ENCODE measurements at regions not wholly inside any gene's neighbourhood (a gene's known extent, or its start where the extent isn't known, plus 50 kb on each side); places are given as distances from the start of the nearest gene placed in this dataset.
"Not testable (repeated sequence)": the region's sequence is repeated elsewhere in the genome, so short reads cannot be mapped to it uniquely, and the experiment has no call there.

DNA sequence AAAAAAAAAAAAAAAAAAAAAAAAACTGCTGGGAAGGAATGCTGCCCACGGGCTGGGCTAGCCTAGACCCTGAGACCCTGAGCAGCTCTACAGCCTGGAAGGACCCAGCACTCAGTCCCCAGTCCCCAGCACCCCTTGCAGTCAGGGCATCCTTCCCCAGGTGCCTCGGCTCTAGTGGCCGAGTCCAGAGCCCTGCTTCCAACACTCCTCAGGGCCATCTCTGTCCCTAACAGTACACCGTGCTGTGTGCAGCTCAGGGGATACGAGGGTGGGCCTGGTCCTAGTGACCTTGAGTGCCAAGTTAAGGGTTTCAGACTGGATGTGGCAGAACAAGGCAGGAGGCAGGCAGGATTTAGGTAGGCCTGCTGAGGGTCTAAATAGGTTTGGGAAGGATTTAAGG, 50.2 kb upstream of the LRP8 start:
- DNase-seq: no peak

DNA sequence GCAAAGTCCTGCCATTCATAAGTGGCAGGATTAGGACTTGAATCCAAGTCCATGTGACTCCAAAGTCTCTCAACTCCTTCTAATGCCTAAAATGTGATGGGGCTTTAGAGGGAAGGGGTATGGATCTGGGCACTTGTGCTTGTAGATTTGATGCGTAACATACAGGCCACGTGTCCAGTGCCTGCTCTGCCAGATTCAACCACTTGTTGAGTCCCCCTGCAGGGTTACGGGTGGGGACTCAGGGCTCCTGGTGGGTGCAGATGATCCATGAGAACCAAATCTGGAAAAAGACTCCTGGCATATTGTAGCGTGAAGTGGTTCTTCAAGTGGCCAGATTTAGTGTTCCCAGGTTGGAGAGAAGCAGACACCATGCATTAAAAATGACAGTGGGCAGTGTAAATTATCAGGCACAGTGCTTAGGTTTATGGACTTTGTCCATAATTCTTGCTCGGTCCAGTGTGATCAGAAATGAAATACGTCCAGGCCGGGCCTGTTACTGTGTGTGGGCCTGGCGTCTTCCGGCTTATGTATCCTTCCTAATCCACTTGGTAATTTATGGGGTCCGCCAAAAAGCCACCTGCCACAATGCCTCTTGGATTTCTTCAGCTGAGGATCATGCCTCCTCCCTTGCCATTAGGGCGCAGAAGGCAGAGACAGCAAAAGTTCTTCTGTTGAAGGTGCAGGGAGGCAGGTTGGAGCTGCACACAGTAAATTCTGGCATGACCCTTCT, 51.2 kb upstream of the LRP8 start:
- DNase-seq: no peak

DNA sequence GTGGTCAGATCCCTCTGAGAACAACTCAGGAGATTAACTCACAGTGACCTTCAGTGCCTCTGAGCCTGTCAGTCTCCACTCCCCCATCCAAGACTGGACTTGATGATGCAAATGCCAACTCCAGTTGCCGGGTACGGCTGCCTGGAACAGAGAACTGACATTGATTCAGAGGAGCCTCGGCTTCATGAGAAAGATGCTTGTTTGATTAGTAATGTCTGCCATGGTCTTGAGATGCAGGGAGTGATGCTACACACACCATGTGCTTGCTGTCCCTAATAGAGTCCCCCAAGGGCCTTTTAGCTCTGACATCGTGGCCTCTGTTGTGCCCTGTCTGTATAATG, 51.8 kb upstream of the LRP8 start:
- DNase-seq: no peak

DNA sequence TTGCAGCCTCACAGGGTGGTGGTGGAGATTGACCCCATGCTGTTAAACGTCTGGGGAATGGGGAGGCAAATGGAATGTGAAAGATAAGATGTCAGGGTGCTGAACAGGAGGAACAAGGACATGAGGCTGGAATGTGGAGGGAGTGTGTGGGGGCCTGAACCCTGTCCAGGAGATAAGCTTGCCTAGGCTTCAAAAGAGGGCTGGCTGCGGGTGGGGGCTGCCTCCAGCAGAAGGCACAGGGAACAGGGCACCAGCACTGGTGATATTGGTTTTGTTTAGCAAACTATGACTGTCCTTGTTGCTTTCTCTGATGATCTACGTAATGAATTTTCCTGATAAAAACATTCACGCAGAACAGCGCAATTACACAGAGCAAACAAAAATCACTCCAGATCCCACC, 52.4 kb upstream of the LRP8 start:
- DNase-seq: peak; percentile 39

DNA sequence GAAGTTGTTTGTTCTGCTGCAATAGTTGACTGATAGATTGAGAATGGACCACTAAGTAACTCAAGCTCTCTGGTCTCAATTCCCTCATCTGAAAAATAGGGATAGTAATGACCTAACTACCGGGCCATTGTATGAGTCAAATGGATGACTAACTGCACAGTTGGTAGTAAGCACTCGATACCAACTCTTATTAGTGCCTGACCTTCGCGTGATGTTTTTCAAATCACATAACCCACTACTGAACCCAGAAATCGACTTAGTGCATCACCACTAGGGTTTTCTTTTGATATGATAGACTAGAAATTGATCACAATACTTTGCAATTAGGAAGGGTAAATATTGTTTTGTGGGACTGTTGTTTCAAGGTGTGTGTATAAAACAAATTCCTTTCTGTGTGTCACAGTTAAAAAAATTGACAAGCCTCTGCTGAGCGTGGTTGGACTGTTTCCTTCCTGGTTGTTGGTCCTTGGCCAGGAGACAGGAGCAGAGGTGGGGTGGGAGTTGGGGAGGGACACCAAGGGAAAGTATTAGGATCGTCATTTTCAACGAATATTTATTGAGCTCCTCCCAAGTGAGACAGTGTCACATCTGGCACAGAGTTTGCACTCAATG, 54.0 kb upstream of the LRP8 start:
- peak; percentile 61 for DNase-seq

DNA sequence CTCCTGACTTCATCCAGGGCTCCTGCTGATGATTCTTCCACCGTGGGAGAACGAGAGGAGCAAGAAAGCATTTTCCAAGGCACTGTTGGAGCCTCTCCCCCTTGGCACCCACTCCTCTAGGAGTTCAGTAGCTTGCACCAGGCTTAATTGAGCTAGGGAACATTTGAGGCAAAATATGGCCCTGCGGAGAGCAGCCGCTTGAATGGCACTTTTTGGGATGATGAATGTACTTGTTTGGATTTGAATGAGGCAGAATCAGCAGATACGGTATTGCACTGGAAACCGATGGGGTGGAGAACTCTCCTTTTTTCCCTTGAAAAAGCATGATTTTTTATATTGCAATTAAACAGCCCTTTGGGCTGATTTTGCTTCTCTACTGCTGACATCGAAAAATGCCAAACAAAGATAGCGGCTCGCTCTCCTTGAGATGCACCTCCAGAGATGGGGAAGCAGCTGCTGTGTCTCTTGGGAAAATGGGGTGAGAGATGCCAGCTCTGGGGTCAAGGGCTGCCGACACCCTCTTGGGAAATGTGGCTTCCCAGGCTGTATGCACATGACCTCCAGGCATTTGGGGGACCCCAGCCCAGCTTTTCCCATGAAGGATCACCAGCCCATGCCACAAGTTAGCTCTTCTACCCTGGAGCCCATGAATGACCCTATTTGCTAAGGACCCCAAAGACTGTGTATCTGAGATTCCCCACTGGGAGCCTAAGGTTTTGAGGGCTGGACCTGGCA, 55.4 kb upstream of the LRP8 start:
- DNase-seq: no peak

DNA sequence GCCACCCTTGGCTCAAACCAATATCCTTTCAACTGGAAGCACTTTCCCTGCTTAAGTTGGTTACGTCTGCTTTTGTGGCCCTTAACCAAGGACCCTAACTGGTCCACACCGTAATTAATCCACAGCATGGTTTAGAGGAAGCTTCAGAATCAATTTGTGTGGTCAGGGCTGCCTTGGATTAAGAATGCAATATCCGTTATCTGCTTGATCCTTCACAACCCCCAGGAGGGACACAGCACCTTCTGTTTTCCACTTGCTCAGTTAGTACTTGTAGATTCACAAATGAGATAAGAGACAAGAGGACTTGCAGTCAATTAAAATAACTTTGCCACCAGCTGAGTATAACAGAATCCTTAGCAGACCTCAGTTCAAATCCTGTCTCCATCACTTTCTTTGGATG, 56.9 kb upstream of the LRP8 start:
- no peak for DNase-seq

DNA sequence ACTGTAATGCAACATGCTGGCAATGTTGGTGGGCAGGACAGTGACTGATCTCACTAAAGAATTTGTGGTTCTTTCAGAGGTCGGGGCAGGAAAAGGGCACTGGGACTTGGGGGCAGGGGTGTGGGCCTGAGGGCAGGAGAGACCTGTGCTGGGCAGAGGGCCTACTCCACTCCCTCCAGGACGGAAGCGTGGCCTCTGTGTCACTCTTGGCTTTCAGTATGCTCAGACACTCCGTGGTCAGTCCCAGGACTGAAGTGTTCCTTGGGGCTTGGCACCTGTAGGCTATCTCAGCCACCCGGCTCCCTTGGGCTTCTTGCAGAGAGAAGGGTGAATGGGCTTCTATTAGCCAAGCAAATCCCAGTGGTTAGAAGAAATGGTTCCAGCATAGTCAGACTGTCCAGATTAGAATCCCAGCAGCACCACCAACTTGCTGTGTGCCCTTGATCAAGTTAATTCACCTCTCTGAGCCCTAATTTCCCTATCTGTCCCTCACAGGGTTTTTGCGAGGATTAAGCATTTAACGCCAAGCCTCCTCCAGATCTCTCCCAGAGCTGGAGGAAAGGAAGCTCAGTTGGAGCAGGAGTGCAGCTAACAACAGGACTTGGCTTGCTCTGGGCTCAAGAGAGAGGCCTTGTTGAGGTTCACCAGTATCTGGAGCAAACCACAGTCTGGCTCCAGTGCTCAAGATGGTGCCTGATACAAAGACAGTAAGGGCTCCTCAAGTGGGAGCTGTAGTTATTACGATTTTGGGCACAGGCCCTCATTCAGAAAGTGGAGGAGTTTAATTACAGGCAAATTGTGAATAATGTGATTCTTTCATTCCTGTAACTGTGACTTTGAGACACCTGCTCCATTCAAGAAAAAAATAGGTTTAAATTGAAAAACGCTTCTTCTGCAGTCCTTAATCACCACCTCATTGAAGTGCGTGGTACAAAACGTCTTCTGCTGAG, 57.7 kb upstream of the LRP8 start:
- DNase-seq: no peak

DNA sequence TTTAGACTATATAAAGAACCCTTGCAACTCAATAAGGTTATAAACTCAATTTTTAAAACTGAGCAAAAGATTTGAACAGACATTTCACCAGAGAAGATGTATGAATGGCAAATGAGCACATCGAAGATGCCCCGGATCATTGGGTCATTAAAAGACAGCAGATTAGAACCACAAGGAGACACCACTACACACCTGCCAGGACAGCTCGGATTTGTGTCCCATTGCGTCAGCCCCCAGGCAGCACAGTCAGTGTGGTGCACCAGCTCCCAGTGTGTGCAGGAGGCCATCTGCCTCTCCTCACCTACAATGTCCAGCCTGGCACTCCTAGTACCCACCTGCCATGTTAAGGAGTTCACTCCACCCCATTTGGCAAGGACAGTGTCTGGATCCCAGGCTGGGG, 61.1 kb upstream of the LRP8 start:
- no peak for DNase-seq

DNA sequence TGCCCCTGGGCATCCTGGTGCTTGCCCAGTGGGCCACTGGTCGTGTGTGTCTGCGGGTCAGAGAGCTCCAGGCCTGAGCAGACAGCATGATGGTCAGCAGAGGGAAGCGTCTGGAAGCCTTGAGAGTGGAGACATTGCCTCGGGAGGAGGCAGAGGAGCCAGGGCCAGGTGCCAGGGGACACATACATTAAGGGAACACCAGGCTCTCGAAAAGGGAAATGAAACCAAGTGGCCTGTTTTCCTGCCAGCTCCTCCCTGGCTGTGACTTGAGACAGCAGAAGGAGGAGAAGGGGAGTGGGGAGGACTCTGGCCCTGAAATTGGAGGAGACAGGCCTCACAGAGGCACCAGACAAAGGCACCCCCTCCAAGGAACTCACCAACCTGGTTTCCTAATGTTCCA, 62.4 kb upstream of the LRP8 start:
- DNase-seq: no peak

DNA sequence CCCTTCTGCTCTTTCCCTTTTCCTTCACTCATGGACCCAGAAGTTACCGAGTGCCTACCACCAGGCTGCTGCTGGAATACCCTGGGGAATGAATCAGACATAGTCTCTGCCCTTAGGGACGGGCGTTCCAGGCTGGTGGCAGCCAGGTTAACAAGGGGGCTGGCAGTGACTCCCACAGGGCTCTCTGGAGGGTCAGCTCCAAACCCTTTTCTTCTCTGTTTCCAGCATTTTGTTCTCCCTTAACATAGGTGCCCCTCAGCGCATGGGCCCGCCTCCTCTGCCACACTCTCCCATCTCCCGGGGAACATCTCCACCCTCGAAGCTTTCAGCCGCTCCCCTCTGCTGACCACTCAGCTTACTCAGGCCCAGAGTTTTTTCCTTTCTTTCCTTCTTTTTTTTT, 62.9 kb upstream of the LRP8 start:
- DNase-seq: no peak

DNA sequence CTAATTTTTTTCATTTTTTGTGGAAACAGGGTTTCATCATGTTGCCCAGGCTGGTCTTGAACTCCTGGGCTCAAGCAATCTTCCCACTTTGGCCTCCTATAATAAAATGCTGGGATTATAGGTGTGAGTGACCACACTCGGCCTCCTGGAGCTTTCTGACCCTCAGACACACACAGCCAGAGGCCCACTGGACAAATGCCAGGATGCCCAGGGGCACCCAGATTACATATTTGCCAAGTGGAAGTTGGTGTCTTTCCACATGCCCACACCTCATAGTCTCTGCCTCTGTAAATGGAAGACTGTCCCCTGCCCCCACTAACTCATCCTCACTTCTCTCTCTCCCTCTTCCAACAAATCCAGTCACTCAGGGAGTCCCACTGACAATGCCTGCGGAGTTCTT, 63.4 kb upstream of the LRP8 start:
- DNase-seq: no peak

DNA sequence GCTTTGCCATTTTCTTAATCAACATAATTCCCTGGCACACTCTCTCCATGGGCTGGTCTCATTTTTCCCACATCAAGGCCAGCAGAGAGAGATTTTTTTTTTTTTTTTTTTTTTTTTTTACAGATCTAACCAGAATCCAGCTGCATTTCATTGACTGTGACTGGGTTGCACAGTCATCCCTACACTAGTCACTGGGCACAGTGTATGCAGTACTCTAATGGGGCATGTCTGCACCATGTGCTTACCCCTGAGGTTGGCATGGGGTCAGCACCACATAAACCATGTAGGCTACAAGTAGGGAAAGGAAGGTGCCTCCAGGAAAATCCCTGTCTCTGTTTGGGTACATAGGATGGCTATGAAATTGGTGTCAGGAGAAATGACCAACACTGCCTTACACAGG, 64.1 kb upstream of the LRP8 start:
- no peak for DNase-seq

DNA sequence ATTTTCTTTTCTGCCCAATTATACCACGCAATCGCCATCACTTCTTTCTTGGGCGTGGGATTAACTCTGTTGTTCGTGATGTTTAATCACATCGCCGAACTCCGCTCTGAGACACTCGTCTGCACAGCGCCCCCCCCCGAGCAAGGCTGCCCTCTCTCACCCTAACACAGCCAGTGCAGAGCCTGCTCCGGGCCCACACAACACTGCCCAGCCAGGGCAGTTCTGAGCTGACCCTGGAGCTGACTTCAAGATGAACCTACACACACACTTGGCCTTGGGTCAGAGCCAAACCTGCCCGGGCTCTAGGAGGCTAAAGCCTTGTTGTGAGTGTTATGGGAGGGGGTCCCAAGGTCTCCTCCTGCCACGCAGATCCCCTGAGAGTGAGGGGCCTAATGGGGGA, 64.6 kb upstream of the LRP8 start:
- no peak for DNase-seq

DNA sequence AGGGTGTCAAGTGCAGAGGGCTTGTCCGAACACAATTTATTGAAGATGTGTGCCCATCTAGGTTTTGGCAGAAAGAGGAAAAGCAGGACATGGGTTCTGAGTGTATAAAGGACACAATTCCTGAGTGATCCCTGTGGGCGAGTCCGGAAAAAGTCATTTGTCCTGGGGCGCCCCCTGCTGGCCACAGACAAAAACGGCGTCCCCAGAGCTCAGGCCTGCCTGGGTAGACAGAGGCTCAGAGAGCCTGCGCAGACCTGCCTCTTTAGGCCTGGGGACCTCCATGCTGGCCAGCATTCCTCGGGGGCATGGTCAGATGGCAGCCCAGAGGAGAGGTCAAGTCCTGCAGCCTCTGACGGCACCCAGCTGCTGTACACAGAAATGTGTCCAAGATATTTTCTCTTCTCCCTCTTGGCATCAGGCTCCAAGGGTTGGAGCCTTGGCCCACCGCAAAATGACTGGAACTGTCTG, 65.5 kb upstream of the LRP8 start:
- DNase-seq: peak; percentile 60

DNA sequence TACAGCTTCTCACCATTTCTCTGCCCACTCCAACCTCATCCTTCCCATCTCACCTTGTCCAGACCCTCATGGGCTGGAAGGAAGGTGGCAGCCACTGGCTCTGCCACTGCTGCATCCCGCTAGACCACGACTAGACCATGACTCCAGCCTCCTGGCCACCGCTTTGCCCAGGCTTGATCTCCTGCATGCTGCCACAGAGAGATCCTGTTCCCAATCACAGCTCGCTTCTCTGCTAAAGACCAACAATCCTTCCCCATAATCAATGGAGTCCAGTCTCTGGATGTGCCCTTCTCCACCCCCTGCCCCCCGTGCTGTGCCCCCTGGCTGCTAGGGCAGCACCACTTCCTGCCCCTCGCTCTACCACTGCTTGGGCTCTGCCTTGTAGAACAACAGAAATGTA, 64.9 kb upstream of the DMRTB1 start:
- DNase-seq: no peak

DNA sequence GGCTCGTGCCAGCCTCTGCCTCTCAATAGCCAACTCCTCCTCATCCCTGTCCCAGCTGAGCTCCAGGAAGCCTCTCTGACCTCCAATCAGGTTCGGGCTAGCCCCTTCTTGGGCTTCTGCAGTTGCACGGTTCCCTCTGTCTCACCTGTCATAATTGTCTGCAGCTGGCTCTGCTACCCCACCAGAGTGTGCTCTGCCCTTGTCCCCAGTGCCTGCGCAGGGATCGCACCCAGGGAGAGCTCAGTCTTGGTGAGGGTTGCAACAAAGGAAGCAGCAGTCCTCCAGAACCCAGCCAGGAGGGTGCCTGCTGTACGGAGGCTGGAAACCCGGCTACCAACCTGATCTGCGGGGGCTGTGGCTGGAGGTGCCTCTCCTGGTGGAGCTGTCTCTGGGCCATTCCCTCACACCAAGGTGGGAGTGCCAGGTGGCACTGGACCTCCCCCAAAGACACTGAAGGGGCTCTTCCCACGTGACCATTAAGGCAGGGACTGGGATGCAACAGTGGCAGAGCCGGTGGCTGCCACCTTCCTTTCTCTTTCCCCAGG, 63.5 kb upstream of the DMRTB1 start:
- no peak for DNase-seq

DNA sequence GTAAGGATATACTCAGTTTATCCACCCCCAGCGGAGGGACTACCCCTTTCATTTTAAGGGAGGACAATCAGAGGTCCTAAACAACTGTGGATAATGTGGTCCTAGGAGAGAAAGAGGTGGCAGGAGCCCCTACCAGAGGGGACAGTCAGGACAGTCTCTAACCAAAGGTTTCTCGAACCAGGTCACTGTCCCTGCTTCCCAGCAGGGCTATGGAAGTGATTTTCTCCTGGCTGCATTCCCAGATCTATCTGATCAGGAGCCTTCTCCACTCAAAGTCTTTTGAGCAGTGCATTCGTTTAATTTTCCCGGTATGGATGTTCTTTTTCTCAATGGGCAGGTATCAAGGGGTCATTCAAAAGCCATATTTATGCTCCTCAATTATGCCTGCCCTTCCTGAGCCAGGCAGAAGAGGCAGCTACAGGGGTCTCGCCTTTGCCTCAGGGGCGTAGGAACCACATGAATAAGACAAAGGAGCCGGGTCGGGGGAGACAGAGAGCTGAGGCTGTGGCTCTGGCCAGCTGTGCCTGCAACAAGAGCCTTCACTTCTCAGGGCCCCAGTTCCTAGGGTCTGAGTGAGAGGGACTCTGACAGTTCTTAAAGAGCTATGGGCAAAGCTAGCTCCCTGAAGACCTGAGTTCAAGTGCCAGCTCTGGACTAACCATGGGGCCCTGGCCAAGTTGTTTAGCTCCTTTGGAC, 62.5 kb upstream of the DMRTB1 start:
- no peak for DNase-seq

DNA sequence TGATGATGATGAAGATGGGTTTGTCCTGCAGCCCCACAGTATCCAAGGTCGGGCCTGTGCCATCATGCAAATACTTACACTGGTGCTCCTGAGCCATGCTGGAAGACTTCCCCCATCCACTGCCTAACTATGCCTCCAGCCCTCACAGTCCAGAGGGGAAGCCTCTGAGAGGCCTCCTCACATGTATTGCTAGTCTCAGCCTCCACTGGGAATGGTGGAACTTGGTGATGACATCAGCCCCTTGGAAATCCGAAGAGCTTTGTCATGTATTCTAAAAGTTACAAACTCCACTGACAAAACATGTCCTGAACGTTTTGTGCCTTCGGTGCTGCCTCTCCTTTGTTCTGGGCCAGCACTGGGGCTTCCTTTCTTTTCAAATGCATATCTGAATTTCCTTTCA, 61.1 kb upstream of the DMRTB1 start:
- no peak for DNase-seq

DNA sequence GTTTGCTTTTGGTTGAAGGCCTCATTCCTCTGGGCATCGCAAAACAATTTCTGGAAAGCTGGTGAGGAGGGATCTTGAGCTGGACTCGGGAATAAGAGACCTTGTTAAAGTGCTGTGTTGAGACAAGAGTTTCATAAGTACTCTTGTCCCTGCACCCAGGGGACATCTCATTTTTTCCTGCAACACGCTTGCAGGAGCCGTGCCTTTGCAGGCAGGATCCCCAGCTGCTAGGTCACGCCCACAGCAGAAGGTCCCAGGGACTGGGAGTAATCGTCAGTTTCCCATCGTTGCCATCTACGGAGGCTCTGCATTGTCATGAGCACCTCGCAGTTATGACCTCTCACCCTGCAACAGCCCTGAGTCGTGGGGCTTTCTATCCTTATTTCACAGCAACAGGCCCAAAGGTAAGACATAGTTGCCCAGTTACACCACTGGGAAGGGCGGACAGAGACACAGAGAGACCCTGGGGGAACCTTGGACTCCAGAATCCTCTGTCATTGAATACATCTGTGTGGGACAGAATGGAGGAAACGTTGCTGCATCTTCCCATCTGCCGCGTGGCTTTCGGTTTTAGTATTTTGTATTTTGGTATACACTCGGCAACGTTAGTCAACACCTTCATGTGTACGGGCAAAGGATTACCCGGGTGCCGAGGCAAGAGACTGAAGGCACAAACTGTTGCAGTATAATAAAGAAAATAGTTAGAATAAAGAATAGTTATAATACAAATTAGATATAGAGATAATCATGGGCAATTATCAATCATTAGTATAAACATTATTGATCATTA, 60.4 kb upstream of the DMRTB1 start:
- no peak for DNase-seq

DNA sequence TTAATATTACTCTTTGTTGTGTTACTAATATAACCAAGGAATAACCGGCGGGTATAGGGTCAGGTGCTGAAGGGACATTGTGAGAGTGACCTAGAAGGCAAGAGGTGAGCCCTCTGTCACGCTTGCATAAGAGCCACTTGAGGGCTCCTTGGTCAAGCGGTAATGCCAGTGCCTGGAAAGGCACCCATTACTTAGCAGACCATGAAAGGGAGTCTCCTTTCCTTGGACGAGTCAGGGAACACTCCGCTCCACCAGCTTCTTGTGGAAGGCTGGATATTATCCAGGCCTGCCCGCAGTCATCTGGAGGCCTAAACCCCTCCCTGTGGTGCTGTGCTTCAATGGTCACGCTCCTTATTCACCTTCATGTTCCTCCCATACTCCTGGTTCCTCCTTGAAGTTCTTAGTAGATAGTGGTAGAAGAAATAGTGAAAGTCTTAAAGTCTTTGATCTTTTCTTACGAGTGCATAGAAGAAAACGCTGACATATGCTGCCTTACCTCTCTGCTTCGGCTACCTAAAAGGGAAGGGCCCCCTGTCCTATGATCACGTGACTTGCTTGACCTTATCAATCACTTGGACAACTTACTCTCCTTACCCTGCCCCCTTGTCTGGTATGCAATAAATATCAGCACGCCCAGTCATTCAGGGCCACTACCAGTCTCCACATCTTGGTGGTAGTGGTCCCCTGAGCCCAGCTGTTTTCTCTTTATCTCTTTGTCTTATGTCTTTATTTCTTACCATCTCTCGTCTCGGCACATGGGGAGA, 59.6 kb upstream of the DMRTB1 start:
- DNase-seq: not testable (repeated sequence)

Data from NCI-H226 (cell line).